Uterus (tissue), 2 donors: ENCODE measurements at regions not wholly inside any gene's neighbourhood (a gene's known extent, or its start where the extent isn't known, plus 50 kb on each side); places are given as distances from the start of the nearest gene placed in this dataset.

Source experiments
- CTCF ChIP-seq, 4 experiments: fragments of 200-600 bp in 2 of 4; fragments of 450-650 bp in 2 of 4; sonication (generic) in 2 of 4; IDR thresholded peaks; one replicate each; pipeline ENCODE4 v1.5.1; 2016 to 2019; ENCODE audit warnings: antibody characterized with exemption in 4 of 4, mild to moderate bottlenecking in 2 of 4, moderate library complexity in 1 of 4
- POLR2A ChIP-seq, 2 donors: fragments of 450-650 bp; IDR thresholded peaks; one replicate each; pipeline ENCODE4 v1.6.1; 2016; ENCODE audit warnings: antibody characterized with exemption in 2 of 2, mild to moderate bottlenecking in 1 of 2, moderate library complexity in 1 of 2

GRCh38 chr5:171619744-171620143, 165.9 kb upstream of the SMIM23 start:
- TF ChIP-seq CTCF (IDR thresholded peaks at IDR 0.05) (no peak), POLR2A (IDR thresholded peaks at IDR 0.05) (no peak)
